ENCODE measurements at regions not wholly inside any gene's neighbourhood (a gene's known extent, or its start where the extent isn't known, plus 50 kb on each side); places are given as distances from the start of the nearest gene placed in this dataset.

DNA sequence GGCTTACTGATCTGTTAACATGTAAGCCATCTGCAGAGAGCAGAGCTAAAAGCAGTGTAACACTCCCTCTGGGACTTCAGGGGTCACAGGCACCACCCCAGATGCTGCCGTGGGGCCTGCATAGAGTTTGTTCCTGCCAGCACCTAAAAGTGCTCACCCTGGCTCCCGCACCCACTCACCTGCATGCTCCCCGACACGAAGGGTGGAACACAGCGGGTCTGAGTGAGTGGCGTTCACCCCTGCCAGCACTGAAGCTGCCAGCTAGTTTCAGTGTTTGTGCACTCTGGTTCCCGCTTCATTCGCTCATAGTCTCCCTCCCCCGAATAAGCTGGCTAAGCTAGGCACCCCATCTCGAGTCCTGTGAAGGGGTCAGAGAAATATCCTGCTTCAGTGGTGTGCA, 1681.0 kb downstream of the NCAM2 start:
- Mint-ChIP-seq H3K9me3 (peaks cover 16 to 25% of the 10 kb centered on the region in 2 donors), H3K36me3 (no peaks in the 10 kb centered on the region), H3K27me3 (ENCODE audit: low read depth in 2 of 2) (no peaks in the 10 kb centered on the region), H3K4me1 (no peaks in the 10 kb centered on the region), H3K4me3 (no peak overlapping the region), H3K27ac (no peak overlapping the region)
- intact Hi-C loops (cut with micrococcal nuclease) = no loop called here
- Histone ChIP-seq H3K36me3 (ENCODE audit: control insufficient read depth, insufficient read depth, low read length) (no peaks in the 10 kb centered on the region), H3K4me3 (ENCODE audit: low read length) (no peak overlapping the region), H3K27ac (ENCODE audit: low read length) (no peak overlapping the region), H3K27me3 (ENCODE audit: control insufficient read depth, insufficient read depth, low read length) (no peaks in the 10 kb centered on the region), H3K4me1 (ENCODE audit: control insufficient read depth, insufficient read depth, low read length) (no peaks in the 10 kb centered on the region), H3K9me3 (ENCODE audit: control insufficient read depth, insufficient read depth, low read length) (peaks cover 2% of the 10 kb centered on the region)
- TF ChIP-seq, protein P1, sequence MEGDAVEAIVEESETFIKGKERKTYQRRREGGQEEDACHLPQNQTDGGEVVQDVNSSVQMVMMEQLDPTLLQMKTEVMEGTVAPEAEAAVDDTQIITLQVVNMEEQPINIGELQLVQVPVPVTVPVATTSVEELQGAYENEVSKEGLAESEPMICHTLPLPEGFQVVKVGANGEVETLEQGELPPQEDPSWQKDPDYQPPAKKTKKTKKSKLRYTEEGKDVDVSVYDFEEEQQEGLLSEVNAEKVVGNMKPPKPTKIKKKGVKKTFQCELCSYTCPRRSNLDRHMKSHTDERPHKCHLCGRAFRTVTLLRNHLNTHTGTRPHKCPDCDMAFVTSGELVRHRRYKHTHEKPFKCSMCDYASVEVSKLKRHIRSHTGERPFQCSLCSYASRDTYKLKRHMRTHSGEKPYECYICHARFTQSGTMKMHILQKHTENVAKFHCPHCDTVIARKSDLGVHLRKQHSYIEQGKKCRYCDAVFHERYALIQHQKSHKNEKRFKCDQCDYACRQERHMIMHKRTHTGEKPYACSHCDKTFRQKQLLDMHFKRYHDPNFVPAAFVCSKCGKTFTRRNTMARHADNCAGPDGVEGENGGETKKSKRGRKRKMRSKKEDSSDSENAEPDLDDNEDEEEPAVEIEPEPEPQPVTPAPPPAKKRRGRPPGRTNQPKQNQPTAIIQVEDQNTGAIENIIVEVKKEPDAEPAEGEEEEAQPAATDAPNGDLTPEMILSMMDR (IDR thresholded peaks at IDR 0.05) = no peak
- 90% methylated on average over 10 of the region's 10 CpGs for WGBS (ENCODE audit: insufficient coverage)
- DNase-seq (no peak), ATAC-seq (no peak)

DNA sequence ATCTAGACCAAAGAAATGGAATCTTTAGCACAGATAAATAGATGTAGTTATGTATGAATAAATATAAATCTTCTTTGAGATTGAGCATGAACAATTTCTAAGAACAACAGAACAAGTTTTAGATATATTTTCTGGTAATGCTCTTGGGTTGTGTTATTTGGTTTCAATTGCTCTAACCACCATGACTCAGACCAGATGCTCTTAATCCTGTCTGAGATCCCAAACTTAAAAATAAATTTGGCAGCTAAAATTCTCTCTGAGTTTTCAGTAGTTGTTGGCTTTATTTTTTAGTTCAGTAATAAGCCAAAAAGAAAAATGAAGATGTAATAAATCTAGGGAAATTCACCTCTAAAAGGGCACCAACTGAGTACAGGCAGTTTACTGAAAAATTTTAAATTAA, 1693.4 kb downstream of the NCAM2 start:
- Histone ChIP-seq H3K27ac (ENCODE audit: low read length) (no peak overlapping the region), H3K36me3 (ENCODE audit: control insufficient read depth, insufficient read depth, low read length) (no peaks in the 10 kb centered on the region), H3K9me3 (ENCODE audit: control insufficient read depth, insufficient read depth, low read length) (peaks cover 2% of the 10 kb centered on the region), H3K27me3 (ENCODE audit: control insufficient read depth, insufficient read depth, low read length) (no peaks in the 10 kb centered on the region), H3K4me1 (ENCODE audit: control insufficient read depth, insufficient read depth, low read length) (no peaks in the 10 kb centered on the region), H3K4me3 (ENCODE audit: low read length) (no peak overlapping the region)
- no peak for ATAC-seq
- no peak for DNase-seq
- Mint-ChIP-seq H3K36me3 (peaks cover 19% of the 10 kb centered on the region), H3K9me3 (peaks cover 20 to 26% of the 10 kb centered on the region in 2 donors), H3K27me3 (ENCODE audit: low read depth in 2 of 2) (no peaks in the 10 kb centered on the region), H3K4me1 (no peaks in the 10 kb centered on the region), H3K4me3 (no peak overlapping the region), H3K27ac (no peak overlapping the region)
- intact Hi-C loops (cut with micrococcal nuclease) = no loop called here
- TF ChIP-seq, protein P1 (IDR thresholded peaks at IDR 0.05) = no peak

DNA sequence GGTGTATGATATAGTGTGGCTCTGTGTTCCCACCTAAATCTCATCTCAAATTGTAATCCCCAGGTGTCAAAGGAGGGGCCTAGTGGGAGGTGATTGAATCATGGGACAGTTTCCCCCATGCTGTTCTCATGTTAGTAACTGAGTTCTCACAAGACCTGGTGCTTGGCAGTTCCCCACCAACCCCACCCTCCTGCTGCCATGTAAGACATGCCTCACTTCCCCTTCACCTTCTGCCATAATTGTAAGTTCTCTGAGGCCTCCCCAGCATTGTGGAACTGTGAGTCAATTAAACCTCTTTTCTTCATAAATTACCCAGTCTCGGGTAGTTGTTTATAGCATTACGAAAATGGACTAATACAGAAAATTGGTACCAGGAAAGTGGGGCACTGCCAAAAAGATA, 1705.3 kb downstream of the NCAM2 start:
- TF ChIP-seq, protein P1 (IDR thresholded peaks at IDR 0.05) = no peak
- Histone ChIP-seq H3K27ac (ENCODE audit: low read length) (no peak overlapping the region), H3K4me3 (ENCODE audit: low read length) (no peak overlapping the region), H3K27me3 (ENCODE audit: control insufficient read depth, insufficient read depth, low read length) (no peaks in the 10 kb centered on the region), H3K36me3 (ENCODE audit: control insufficient read depth, insufficient read depth, low read length) (no peaks in the 10 kb centered on the region), H3K4me1 (ENCODE audit: control insufficient read depth, insufficient read depth, low read length) (no peaks in the 10 kb centered on the region), H3K9me3 (ENCODE audit: control insufficient read depth, insufficient read depth, low read length) (no peaks in the 10 kb centered on the region)
- DNase-seq = no peak
- 83% methylated on average over 2 of the region's 2 CpGs for WGBS (ENCODE audit: insufficient coverage)
- peaks cover 14 to 15% of the 10 kb centered on the region in 2 donors for H3K9me3 Mint-ChIP-seq
- ATAC-seq = no peak
- no peaks in the 10 kb centered on the region for H3K27me3 Mint-ChIP-seq (ENCODE audit: low read depth in 2 of 2)
- H3K36me3 Mint-ChIP-seq = no peaks in the 10 kb centered on the region
- H3K4me3 Mint-ChIP-seq = no peak overlapping the region
- H3K4me1 Mint-ChIP-seq = no peaks in the 10 kb centered on the region
- intact Hi-C loops (cut with micrococcal nuclease) = no loop called here
- H3K27ac Mint-ChIP-seq = no peak overlapping the region

DNA sequence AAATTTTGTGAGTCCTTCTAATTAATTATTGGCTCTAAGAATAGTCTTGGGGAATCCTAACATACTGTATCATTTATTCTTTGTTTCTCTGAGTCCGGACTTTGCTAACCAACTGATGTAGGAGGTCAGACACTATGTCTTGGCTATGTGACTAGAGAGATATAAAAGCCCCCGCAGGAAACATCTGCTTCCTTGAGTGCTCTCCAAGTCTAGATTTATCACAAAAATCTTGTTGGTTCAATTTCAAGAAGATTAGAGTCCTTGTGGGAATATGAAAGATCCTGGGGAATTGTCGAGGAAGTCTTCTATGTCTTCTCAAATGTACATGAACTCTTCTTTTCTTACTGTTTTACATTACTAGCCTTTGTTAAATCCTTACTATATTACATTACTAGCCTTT, 1712.5 kb downstream of the NCAM2 start:
- H3K27ac Mint-ChIP-seq = no peak overlapping the region
- ATAC-seq (no peak), DNase-seq (no peak)
- H3K9me3 Mint-ChIP-seq = peaks cover 8 to 10% of the 10 kb centered on the region in 2 donors
- intact Hi-C loops (cut with micrococcal nuclease) = no loop called here
- 6% methylated on average over 3 of the region's 3 CpGs for WGBS (ENCODE audit: insufficient coverage)
- no peak overlapping the region for H3K27ac ChIP-seq (ENCODE audit: low read length)
- H3K27me3 Mint-ChIP-seq (ENCODE audit: low read depth in 2 of 2) = no peaks in the 10 kb centered on the region
- H3K4me1 Mint-ChIP-seq = no peaks in the 10 kb centered on the region
- H3K4me1 ChIP-seq (ENCODE audit: control insufficient read depth, insufficient read depth, low read length) = no peaks in the 10 kb centered on the region
- no peak overlapping the region for H3K4me3 ChIP-seq (ENCODE audit: low read length)
- H3K27me3 ChIP-seq (ENCODE audit: control insufficient read depth, insufficient read depth, low read length) = no peaks in the 10 kb centered on the region
- H3K36me3 ChIP-seq (ENCODE audit: control insufficient read depth, insufficient read depth, low read length) = no peaks in the 10 kb centered on the region
- H3K4me3 Mint-ChIP-seq = no peak overlapping the region
- TF ChIP-seq, protein P1 (IDR thresholded peaks at IDR 0.05) = no peak
- H3K9me3 ChIP-seq (ENCODE audit: control insufficient read depth, insufficient read depth, low read length) = peaks cover 4% of the 10 kb centered on the region
- no peaks in the 10 kb centered on the region for H3K36me3 Mint-ChIP-seq

All from natural killer cell (primary cell).